ENCODE measurements at regions not wholly inside any gene's neighbourhood (a gene's known extent, or its start where the extent isn't known, plus 50 kb on each side); places are given as distances from the start of the nearest gene placed in this dataset.

GRCh38 chr17:72021417-72022041 is 99.3 kb upstream of the SOX9 start:
- Mint-ChIP-seq H3K27ac (no peak overlapping the region), H3K4me1 (no peaks in the 10 kb centered on the region), H3K36me3 (ENCODE audit: low read depth) (no peaks in the 10 kb centered on the region), H3K27me3 (peaks cover 4% of the 10 kb centered on the region), H3K4me3 (no peak overlapping the region), H3K9me3 (ENCODE audit: low read depth) (peaks cover 6% of the 10 kb centered on the region)
- CTCF ChIA-PET, result no interaction called here
- intact Hi-C loops (cut with DNase I, micrococcal nuclease), result no loop called here
- DNase-seq, result no peak
- POLR2A ChIA-PET, result no interaction called here
- ATAC-seq, result no peak

GRCh38 chr17:72022328-72023275 is 98.2 kb upstream of the SOX9 start:
- H3K27me3 Mint-ChIP-seq, result peaks cover 4% of the 10 kb centered on the region
- ATAC-seq (no peak), DNase-seq (no peak)
- intact Hi-C loops (cut with DNase I, micrococcal nuclease), result no loop called here
- no peak overlapping the region for H3K27ac Mint-ChIP-seq
- CTCF ChIA-PET, result interaction anchor here (0.9 kb wide), 1 partner anchor 65 kb away, joined by 3 read pairs; no protein-coding TSS in a partner anchor
- POLR2A ChIA-PET, result no interaction called here
- H3K9me3 Mint-ChIP-seq (ENCODE audit: low read depth), result peaks cover 5% of the 10 kb centered on the region
- no peak overlapping the region for H3K4me3 Mint-ChIP-seq
- no peaks in the 10 kb centered on the region for H3K4me1 Mint-ChIP-seq
- no peaks in the 10 kb centered on the region for H3K36me3 Mint-ChIP-seq (ENCODE audit: low read depth)

- no peaks in the 10 kb centered on the region for H3K9me3 Mint-ChIP-seq (ENCODE audit: low read depth)
- ATAC-seq (no peak), DNase-seq (no peak)
- intact Hi-C loops (cut with DNase I, micrococcal nuclease), result no loop called here
- CTCF ChIA-PET, result no interaction called here
- H3K4me3 Mint-ChIP-seq, result no peak overlapping the region
- peaks cover 6% of the 10 kb centered on the region for H3K27me3 Mint-ChIP-seq
- H3K36me3 Mint-ChIP-seq (ENCODE audit: low read depth), result no peaks in the 10 kb centered on the region
- no peak overlapping the region for H3K27ac Mint-ChIP-seq
- POLR2A ChIA-PET, result no interaction called here
- peaks cover 4% of the 10 kb centered on the region for H3K4me1 Mint-ChIP-seq
Measured at GRCh38 chr17:72024457-72024856, 96.4 kb upstream of the SOX9 start.

- ChIA-PET POLR2A (no interaction called here), CTCF (no interaction called here)
- Mint-ChIP-seq H3K4me1 (peaks cover 10% of the 10 kb centered on the region), H3K9me3 (ENCODE audit: low read depth) (no peaks in the 10 kb centered on the region), H3K36me3 (ENCODE audit: low read depth) (no peaks in the 10 kb centered on the region), H3K27me3 (peaks cover 8% of the 10 kb centered on the region), H3K4me3 (no peak overlapping the region), H3K27ac (no peak overlapping the region)
- DNase-seq (no peak), ATAC-seq (no peak)
- intact Hi-C loops (cut with DNase I, micrococcal nuclease), result no loop called here
Measured at GRCh38 chr17:72025113-72025512, 95.7 kb upstream of the SOX9 start.

- Mint-ChIP-seq H3K4me3 (peak overlapping the region; percentile 37), H3K9me3 (ENCODE audit: low read depth) (no peaks in the 10 kb centered on the region), H3K27me3 (peaks cover 10% of the 10 kb centered on the region), H3K36me3 (ENCODE audit: low read depth) (no peaks in the 10 kb centered on the region), H3K27ac (no peak overlapping the region), H3K4me1 (peaks cover 17% of the 10 kb centered on the region)
- POLR2A ChIA-PET, result no interaction called here
- intact Hi-C loops (cut with DNase I, micrococcal nuclease), result no loop called here
- DNase-seq, result peak; percentile 49
- peak; percentile 73 for ATAC-seq
- CTCF ChIA-PET, result interaction anchor here (0.6 kb wide), 1 partner anchor 479 kb away, joined by 3 read pairs; no protein-coding TSS in a partner anchor
Measured at GRCh38 chr17:72030067-72030899, 90.5 kb upstream of the SOX9 start.

GRCh38 chr17:72031219-72031884 is 89.5 kb upstream of the SOX9 start:
- ATAC-seq (no peak), DNase-seq (no peak)
- ChIA-PET CTCF (interaction anchor here (0.6 kb wide), 1 partner anchor 478 kb away, joined by 3 read pairs; no protein-coding TSS in a partner anchor), POLR2A (no interaction called here)
- Mint-ChIP-seq H3K4me1 (peaks cover 17% of the 10 kb centered on the region), H3K36me3 (ENCODE audit: low read depth) (no peaks in the 10 kb centered on the region), H3K4me3 (no peak overlapping the region), H3K9me3 (ENCODE audit: low read depth) (no peaks in the 10 kb centered on the region), H3K27ac (no peak overlapping the region), H3K27me3 (peaks cover 11% of the 10 kb centered on the region)
- intact Hi-C loops (cut with DNase I, micrococcal nuclease), result no loop called here

GRCh38 chr17:72033334-72033733 is 87.5 kb upstream of the SOX9 start:
- ChIA-PET CTCF (interaction anchor here (0.9 kb wide), 1 partner anchor 22 kb away, joined by 4 read pairs; no protein-coding TSS in a partner anchor), POLR2A (no interaction called here)
- ATAC-seq, result no peak
- Mint-ChIP-seq H3K36me3 (ENCODE audit: low read depth) (no peaks in the 10 kb centered on the region), H3K4me3 (no peak overlapping the region), H3K4me1 (peaks cover 17% of the 10 kb centered on the region), H3K27ac (no peak overlapping the region), H3K27me3 (peaks cover 11% of the 10 kb centered on the region), H3K9me3 (ENCODE audit: low read depth) (peaks cover 1% of the 10 kb centered on the region)
- DNase-seq, result no peak
- intact Hi-C loops (cut with DNase I, micrococcal nuclease), result no loop called here

- no peak for ATAC-seq
- CTCF ChIA-PET, result interaction anchor here (0.9 kb wide), 1 partner anchor 22 kb away, joined by 4 read pairs; no protein-coding TSS in a partner anchor
- Mint-ChIP-seq H3K27ac (no peak overlapping the region), H3K4me1 (peaks cover 17% of the 10 kb centered on the region), H3K27me3 (peaks cover 9% of the 10 kb centered on the region), H3K36me3 (ENCODE audit: low read depth) (no peaks in the 10 kb centered on the region), H3K4me3 (no peak overlapping the region), H3K9me3 (ENCODE audit: low read depth) (peaks cover 1% of the 10 kb centered on the region)
- intact Hi-C loops (cut with DNase I, micrococcal nuclease), result no loop called here
- POLR2A ChIA-PET, result no interaction called here
- DNase-seq, result no peak
Measured at GRCh38 chr17:72034000-72034399, 86.8 kb upstream of the SOX9 start.

GRCh38 chr17:72038427-72038826 is 82.4 kb upstream of the SOX9 start:
- no peaks in the 10 kb centered on the region for H3K4me1 Mint-ChIP-seq
- DNase-seq (no peak), ATAC-seq (no peak)
- H3K36me3 Mint-ChIP-seq (ENCODE audit: low read depth), result no peaks in the 10 kb centered on the region
- H3K27ac Mint-ChIP-seq, result no peak overlapping the region
- H3K4me3 Mint-ChIP-seq, result no peak overlapping the region
- H3K27me3 Mint-ChIP-seq, result peaks cover 4% of the 10 kb centered on the region
- POLR2A ChIA-PET, result no interaction called here
- CTCF ChIA-PET, result no interaction called here
- intact Hi-C loops (cut with DNase I, micrococcal nuclease), result no loop called here
- peaks cover 1% of the 10 kb centered on the region for H3K9me3 Mint-ChIP-seq (ENCODE audit: low read depth)

GRCh38 chr17:72039490-72039889 is 81.3 kb upstream of the SOX9 start:
- POLR2A ChIA-PET, result no interaction called here
- H3K27me3 Mint-ChIP-seq, result peaks cover 4% of the 10 kb centered on the region
- H3K4me3 Mint-ChIP-seq, result no peak overlapping the region
- DNase-seq (no peak), ATAC-seq (no peak)
- no peaks in the 10 kb centered on the region for H3K36me3 Mint-ChIP-seq (ENCODE audit: low read depth)
- peaks cover 1% of the 10 kb centered on the region for H3K9me3 Mint-ChIP-seq (ENCODE audit: low read depth)
- H3K27ac Mint-ChIP-seq, result no peak overlapping the region
- H3K4me1 Mint-ChIP-seq, result no peaks in the 10 kb centered on the region
- intact Hi-C loops (cut with DNase I, micrococcal nuclease), result no loop called here
- CTCF ChIA-PET, result no interaction called here

GRCh38 chr17:72046178-72046577 is 74.6 kb upstream of the SOX9 start:
- Mint-ChIP-seq H3K27ac (no peak overlapping the region), H3K36me3 (ENCODE audit: low read depth) (no peaks in the 10 kb centered on the region), H3K9me3 (ENCODE audit: low read depth) (peaks cover 6% of the 10 kb centered on the region), H3K4me1 (no peaks in the 10 kb centered on the region), H3K27me3 (no peaks in the 10 kb centered on the region), H3K4me3 (no peak overlapping the region)
- CTCF ChIA-PET, result interaction anchor here (0.8 kb wide), 1 partner anchor 22 kb away, joined by 3 read pairs; no protein-coding TSS in a partner anchor
- intact Hi-C loops (cut with DNase I, micrococcal nuclease), result no loop called here
- DNase-seq, result no peak
- ATAC-seq, result no peak
- POLR2A ChIA-PET, result no interaction called here
